HG02885 (cell line): ENCODE measurements at regions not wholly inside any gene's neighbourhood (a gene's known extent, or its start where the extent isn't known, plus 50 kb on each side); places are given as distances from the start of the nearest gene placed in this dataset.
"Not testable (repeated sequence)": the region's sequence is repeated elsewhere in the genome, so short reads cannot be mapped to it uniquely, and the experiment has no call there.

Source experiments
- ATAC-seq: cut with Tn5 transposase; IDR thresholded peaks from one replicate; pipeline ENCODE4 v1.9.1; 2021; ENCODE audit warnings: mild to moderate bottlenecking; ENCODE audit not compliant: unreplicated experiment, poor library complexity

DNA sequence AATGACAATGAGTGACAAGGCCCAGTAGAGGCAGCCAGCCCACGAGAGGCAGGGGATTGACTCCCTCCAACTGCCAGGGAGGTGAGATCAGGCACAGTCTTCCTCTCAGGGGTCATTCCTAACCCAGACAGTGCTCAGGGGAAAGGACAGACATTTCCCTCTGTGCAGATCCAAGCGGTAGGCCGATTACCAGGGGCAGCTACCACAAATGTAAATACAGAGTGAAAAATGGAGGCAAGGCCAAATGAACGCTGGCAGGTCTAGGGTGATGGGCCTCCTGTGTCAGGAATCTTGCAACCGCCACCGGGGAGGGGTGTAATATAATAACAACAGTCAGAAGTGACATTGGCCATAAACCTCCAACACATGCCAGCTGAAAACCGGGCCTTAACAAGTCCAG lies 881.4 kb downstream of the UQCRFS1 start:
- ATAC-seq, result no peak

DNA sequence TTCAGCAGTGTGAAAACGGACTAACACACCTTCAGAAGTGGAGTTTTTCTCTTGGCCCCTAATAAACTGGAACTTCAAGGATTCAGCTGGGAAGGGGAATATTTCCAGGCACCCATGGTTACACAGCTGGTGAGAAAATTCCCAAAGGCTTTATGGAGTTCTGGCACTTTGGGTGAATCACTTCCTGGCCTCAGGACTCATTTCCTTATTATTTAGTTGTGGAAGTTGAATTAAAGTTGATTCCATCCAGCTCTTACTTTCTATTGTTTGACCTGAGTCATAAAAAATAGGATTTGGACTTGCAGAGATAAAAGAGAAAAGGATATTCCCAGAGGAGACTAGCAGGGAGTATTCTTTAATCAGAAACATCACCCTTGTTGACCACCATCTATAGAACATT lies 882.1 kb downstream of the UQCRFS1 start:
- ATAC-seq, result no peak

DNA sequence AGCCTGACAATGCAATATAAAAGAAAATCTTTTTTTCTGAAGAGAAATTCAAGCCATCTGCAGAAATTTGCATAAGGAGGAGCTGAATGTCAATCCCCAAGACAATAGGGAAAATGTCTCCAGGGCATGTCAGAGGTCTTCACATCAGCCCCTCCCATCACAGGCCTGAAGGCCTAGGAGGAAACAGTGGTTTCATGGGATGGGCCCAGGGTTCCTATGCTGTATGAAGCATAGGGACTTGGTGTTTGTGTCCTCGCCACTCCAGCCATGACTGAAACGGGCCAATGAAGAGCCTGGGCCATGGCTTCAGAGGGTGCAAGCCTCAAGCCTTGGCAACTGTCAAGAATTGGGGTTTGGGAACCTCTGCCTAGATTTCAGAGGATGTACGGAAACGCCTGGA lies 883.5 kb downstream of the UQCRFS1 start:
- no peak for ATAC-seq

DNA sequence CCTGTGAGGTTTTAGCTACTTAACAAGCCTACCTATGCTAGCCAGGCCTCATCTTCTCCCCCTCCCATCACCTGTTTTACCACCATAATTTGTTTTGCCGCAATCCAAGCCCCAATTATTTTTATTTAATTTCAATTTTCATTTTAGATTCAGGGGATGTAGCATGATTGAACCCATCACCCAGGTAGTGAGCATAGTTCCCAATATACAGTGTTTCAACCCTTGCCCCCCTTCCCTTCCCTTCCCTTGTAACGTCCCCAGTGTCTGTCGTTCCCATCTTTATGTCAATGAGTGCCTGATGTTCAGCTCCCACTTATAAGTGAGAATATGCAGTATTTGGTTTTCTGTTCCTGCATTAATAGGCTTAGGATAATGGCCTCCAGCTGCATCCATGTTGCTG lies 885.0 kb downstream of the UQCRFS1 start:
- ATAC-seq, result no peak

DNA sequence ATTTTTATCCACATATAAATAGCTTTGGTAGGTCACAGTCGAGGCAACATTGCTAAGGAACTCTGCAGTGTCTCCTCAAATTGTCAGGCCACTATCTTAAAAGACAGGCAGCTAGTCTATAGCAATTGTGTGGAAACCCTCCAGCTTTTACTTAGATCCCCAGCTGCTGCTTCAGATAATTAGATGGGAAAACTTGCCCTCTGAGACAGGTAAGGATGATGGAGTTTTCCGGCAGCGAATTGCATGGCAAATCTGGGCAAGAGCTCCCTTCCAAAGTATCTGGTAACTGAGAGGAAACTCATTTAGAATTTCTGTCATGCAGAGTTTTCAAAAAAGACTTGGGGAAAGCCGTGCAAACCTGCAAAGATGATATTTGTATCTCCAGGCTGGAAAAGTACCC lies 886.2 kb downstream of the UQCRFS1 start:
- no peak for ATAC-seq

DNA sequence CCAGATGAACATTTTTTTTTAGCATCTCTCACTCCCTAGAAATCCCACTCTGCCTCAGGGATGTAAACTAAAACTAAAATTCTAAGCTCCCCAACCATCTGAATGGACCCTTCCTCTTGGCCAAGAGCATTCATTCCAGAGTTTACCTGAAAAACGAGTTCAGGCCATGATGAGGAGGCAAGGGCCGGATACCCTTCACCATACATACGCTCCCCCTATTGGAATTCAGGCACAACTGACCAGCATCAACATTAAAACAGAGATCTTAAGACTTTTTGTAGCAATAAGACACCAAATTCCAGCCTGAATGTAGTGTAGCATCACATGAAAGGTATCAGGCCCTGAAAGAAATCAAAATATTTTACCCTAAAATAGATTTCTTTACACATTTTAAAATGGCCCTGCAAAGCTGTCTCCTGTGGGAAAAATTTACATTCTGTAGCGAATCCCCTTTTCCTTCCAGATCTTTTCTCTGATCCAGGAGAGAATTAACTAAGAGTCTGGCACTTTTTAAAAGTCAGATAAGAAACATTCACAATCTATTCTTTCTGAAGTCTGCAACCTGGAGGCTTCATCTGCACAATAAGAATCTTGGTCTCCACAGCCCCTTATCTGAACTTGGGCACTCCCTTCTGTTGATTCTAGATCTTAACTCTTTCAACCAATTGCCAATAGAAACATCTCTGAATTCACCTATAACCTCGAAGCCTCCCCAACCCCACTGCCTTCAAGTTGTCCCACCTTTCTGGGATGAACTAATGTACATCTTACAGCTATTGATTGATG lies 888.5 kb downstream of the UQCRFS1 start:
- no peak for ATAC-seq

DNA sequence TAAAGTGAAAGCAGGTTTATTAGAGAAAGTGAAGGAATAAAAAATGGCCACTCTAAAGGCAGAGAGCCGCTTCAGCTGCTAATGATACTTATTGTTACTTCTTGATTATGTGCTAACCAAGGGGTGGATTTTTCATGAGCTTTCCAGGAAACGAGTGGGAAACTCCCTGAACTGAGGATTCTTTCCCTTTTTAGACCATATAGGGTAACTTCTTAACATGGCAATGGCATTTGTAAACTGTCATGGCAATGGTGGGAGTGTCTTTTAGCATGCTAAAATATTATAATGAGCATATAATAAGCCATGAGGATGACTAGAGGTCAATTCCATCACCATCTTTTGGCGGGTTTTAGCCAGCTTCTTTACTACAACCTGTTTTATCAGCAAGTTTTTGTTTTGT lies 890.0 kb downstream of the UQCRFS1 start:
- ATAC-seq, result no peak

DNA sequence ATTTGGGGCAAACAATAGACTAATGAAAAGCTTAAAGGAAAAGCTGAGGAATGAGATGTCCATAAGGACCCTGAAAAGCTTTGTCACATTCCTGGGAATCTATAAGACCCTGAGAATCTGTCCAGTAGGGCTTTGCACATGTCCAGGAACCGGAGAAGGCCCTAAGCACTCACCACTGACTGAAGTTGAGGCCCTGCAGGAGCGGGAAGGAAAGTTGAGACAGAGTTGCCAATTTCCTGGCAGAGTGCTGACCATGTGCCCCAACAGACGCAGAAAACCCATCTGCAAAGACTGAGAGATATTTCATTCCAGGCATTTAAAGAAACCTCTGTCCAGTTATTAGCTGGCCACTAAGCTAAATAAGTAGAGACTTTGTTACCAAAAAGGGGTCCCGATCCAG lies 890.5 kb downstream of the UQCRFS1 start:
- ATAC-seq, result no peak

DNA sequence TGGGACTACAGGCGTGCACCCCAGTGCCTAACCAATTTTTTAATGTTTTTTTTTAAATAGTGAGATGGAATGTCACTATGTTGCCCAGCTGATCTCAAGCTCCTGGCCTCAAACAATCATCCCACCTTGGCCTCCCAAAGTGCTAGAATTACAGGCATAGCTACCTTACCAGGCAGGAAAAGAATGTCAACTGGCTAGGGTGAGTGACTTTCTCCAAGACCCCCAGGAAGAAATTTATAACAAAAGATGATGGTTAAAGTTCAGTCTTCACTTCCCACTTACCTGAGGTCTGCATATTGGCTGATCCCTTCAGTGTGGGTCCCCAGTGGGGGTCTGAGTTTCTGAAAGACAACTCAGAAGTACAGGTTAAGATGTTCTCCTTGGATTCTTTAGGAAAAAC lies 893.0 kb downstream of the UQCRFS1 start:
- no peak for ATAC-seq

DNA sequence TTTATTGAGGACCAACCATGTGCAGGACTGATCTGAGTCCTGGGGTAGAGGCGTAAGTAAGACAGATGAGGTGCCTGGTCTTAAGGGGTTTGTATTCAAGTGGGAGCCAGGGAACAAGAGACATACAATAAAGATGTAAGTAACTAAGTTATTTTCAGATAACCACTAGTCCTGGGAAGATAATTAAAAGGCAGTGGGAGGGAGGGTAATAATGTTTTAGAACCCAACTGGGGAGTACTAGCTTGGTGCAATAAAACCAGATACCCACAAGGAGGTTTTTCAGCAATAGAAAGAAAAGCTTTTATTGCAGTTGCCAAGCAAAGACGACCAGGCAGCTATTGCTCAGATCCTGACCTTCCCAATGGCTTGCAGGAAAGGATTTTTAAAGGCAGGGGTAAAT lies 893.7 kb downstream of the UQCRFS1 start:
- no peak for ATAC-seq

DNA sequence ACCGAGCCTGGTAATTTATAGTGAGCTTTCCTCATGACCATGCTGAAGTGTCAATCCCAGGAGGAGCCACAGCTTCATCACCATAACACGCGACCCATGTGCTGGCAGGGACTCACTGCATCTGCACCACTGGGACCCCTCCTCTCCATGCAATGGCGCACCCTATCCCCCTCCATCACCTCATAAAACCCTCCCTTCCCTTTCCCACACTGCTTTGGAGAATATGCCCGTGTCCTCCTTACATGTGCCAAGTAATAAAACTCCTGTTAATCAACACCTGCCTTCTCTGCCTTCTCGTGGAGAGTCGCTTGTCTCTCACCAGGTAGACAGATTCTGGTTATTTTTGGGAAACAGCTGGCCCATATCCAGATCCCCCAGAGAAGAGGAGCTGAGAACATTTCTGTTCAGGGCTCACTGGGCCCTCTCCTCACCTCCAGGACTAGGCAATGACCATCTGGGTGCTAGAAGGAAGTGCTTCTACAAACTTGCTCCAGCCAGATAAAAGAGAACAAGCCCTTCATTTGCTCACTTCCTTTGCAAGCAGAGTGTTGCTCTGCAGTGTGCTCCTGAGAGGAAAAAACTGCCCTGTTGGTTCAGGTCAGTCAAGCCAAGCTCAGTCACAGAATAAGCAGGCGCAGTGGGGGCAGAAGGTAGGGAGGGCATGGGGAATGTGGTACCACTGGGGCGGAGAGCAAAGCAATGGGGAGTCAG lies 894.3 kb downstream of the UQCRFS1 start:
- ATAC-seq, result no peak

DNA sequence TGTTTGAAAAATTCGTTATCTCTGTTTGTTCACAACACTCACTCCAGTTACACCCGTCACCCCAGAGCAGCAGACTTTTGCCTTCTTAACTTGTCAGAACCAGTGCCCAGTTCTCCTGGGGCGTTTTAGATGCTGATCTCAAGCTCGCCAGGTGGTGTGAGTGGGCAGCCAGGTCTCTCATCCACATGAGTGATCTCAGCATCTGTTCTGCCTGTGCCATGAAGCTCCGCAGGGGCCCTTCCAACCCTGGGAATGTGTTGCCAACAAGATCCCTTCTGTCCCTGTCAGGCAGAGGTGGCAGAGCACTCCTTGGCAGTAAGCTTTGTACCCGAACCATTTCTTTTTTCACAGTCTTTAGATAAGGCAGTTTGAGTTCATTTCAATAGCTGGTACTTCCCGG lies 896.5 kb downstream of the UQCRFS1 start:
- ATAC-seq, result no peak

DNA sequence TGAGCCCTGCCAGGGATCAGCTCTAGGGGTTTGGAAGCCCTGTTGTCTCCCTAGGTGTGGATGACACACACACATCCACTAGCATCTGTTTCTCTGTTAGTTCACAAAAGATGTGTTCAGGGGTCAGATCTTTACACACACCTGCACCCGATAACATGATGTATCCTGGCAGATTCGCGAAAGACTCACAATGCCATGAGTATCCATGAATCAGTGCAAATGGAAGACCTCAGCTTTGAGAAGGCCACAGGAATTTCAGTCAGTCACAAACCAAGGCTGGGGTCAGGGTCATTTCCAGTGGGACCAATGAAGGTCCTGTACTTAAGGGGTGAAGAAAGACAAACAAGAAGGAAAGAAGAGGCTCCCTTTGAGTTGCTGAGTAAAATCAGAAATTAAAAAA lies 898.2 kb downstream of the UQCRFS1 start:
- no peak for ATAC-seq

DNA sequence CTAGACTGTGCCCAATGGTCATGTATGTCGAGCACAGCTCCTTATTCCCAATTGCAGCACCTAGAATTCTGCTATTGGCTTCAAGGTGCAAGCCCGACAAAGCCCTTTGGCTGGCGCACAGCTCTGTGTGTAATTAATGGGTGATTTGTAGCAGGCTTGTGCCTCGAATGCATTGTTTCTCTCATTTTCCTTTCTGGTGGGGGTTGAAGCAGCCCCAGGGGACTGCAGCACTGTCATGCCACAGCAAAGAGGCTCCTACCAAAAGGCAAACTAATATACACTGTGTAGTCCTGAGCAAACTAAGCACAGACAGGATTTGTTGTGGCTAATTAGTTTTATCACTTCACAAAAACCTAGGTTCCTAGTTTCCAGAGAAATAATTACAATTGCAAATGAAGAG lies 898.7 kb downstream of the UQCRFS1 start:
- no peak for ATAC-seq

DNA sequence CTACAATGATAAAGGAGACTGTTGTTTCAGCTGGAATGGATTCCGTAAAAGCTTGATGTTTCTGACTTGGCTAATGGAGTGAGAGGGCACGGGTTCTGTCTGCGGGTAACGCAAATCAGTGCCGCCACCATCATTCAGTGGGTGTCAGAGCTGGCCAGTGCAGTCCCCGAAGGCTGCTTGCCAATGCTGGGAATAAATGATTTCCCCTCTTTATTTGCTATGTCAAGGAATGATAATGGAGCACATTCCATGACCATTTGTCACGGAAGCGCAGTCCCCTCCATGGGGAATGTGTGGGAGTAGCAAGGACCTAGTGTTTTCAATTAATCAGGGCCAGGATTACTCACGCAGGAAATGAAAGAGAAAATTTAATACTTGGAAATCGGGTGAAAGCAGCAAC lies 899.3 kb downstream of the UQCRFS1 start:
- no peak for ATAC-seq

DNA sequence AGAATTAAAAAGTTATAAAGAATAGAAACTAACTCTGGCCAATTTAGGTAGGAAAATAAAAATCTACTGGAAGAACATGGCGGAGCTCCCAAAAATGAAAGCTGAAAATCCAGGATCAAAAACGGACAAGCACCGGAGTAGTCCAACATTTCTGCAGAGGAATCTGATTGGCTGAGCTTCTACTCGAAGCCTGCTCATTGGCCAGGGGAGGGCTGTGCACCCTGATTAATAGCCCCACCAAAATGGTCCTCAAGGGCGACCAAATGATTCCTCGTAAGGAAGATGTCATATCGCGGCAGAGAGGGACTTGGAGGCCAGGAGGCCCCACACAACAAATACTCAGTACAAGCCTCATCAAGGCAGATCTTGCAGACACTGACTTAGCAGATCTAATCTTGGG lies 900.7 kb downstream of the UQCRFS1 start:
- no peak for ATAC-seq

DNA sequence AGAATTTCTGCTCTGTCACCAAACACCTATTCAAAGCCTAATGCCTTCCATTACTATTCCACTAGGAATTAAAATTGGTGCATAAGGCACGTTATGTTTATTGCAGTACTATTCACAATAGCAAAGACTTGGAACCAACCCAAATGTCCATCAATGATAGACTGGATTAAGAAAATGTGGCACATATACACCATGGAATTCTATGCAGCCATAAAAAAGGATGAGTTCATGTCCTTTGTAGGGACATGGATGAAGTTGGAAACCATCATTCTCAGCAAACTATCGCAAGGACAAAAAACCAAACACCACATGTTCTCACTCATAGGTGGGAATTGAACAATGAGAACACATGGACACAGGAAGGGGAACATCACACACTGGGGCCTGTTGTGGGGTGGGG lies 902.1 kb downstream of the UQCRFS1 start:
- not testable (repeated sequence) for ATAC-seq

DNA sequence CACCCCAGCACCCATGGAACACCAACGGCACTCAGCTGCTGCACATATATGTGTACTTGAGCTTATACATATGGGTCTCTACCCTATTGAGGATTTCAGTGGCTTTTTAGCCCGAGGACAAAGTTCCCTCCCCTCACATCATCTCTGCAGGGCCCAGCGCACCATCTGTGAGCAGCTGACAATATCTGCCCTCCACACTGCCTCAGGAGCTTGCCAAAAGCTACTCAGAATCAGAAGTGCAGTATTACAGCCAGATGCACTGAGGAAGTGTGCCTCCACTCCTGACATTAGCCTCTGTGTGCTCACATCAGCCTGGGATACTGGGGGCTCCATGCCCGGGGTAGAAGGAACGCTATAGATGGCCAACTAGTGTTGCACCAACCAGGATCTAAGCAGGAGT lies 903.9 kb downstream of the UQCRFS1 start:
- ATAC-seq, result no peak

DNA sequence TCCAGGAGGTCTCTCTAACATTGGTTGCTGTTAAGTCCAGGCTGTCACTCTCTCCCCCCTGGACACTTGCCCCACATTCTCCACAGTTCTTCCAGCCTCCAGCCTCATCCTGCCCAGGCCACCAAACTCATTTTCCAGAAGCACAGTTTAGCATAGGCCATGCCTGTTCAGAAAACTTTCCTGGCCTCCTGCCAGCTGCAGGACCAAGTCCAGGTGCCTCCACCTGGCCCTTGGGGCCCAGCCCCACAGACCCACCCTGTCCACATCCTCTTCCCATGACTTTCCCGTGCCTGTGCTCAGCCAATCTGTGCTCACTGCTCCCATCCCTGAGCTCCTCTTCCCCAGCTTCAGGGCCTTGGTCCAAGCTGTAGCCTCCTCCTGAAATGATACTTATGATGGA lies 905.0 kb downstream of the UQCRFS1 start:
- ATAC-seq, result no peak

DNA sequence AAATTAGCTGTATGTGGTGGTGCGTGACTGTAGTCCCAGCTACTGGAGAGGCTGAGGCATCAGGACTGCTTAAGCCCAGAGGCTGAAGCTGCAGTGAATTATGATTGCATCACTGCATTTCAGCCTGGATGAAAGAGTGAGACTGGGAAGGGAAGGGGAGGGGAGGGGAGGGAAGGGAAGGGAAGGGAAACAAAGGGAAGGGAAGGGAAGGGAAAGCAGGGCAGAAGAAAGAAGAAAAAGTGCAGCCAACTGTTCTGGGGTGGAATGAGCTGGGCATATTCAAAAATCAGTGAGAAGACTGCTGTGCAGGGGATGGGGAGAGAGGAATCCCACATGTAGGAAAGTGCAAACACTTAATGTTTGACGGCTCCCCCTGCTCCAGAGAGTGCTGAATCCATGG lies 905.5 kb downstream of the UQCRFS1 start:
- ATAC-seq, result no peak

DNA sequence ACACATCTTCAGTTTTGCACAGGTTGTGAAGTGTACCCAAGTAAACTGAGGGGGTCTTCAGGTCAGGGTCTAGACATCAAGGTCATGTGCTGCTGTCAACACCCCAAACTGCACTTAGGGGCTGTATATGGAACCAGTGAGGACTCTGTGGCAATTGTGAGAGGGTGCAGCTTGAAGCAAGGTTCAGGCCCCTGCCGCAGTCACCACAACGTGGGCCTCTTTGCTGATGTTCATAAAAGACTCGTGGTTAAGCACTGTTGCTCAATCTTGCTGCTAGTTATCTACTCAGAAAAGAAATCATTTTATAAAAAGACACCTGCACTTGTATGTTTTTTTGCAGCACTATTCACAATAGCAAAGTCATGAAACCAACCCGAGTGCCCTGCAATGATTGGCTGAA lies 907.4 kb downstream of the UQCRFS1 start:
- ATAC-seq, result no peak

DNA sequence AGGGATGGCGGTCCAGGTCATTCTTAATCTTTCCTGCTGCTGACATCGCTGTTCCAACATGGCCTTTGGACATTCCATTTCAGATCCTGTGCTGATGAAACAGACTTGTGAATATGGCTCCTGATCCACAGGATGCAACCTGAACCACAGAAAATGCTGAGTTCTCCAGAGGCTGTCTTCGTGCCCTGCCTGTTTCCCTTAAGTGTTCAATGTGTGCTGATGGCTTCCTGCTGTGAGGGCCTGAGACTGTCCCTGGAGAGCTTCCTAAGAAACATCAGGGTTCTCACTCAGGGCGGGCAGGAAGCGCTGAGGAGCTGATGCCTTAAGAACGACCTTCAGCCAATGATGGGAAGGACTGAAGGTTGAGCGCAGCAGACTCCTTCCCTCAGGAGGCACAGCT lies 909.4 kb downstream of the UQCRFS1 start:
- no peak for ATAC-seq
